ENCODE measurements at regions not wholly inside any gene's neighbourhood (a gene's known extent, or its start where the extent isn't known, plus 50 kb on each side); places are given as distances from the start of the nearest gene placed in this dataset.

DNA sequence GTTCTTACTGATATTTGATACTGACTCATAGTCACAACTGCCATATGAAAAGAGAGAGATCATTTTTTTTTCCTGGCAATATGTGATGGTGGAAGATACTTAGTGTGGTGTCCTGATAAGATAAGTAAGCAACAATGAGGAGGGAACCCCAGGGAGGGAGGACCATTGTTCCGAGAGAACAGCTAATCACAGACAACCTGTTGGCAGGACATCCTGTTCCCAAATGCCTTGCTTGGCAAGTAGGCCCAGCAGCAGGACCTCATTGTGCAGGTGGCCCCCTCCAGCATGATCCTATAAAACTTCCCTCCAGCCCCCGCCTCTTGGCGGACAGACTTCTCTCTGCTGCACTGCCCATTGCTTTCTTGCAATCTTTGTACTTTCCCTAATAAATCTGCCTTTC is 329.4 kb upstream of the CHRM3 start:
- no peak overlapping the region for H3K27ac ChIP-seq (ENCODE audit: low read length)
- H3K27me3 ChIP-seq (ENCODE audit: insufficient read depth, low read depth, low read length), result no peaks in the 10 kb centered on the region
- TF ChIP-seq POLR2AphosphoS5 (IDR thresholded peaks at IDR 0.05), result no peak
- no peak for TF ChIP-seq EP300 (conservative IDR thresholded peaks at IDR 0.05; ENCODE audit: poor library complexity, severe bottlenecking)
- TF ChIP-seq EZH2 (IDR thresholded peaks at IDR 0.05; ENCODE audit: borderline replicate concordance, insufficient read depth, low read length, poor library complexity, severe bottlenecking), result no peak
- TF ChIP-seq, protein P1, sequence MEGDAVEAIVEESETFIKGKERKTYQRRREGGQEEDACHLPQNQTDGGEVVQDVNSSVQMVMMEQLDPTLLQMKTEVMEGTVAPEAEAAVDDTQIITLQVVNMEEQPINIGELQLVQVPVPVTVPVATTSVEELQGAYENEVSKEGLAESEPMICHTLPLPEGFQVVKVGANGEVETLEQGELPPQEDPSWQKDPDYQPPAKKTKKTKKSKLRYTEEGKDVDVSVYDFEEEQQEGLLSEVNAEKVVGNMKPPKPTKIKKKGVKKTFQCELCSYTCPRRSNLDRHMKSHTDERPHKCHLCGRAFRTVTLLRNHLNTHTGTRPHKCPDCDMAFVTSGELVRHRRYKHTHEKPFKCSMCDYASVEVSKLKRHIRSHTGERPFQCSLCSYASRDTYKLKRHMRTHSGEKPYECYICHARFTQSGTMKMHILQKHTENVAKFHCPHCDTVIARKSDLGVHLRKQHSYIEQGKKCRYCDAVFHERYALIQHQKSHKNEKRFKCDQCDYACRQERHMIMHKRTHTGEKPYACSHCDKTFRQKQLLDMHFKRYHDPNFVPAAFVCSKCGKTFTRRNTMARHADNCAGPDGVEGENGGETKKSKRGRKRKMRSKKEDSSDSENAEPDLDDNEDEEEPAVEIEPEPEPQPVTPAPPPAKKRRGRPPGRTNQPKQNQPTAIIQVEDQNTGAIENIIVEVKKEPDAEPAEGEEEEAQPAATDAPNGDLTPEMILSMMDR (IDR thresholded peaks at IDR 0.05; ENCODE audit: poor library complexity, severe bottlenecking), result no peak
- TF ChIP-seq, protein P2, sequence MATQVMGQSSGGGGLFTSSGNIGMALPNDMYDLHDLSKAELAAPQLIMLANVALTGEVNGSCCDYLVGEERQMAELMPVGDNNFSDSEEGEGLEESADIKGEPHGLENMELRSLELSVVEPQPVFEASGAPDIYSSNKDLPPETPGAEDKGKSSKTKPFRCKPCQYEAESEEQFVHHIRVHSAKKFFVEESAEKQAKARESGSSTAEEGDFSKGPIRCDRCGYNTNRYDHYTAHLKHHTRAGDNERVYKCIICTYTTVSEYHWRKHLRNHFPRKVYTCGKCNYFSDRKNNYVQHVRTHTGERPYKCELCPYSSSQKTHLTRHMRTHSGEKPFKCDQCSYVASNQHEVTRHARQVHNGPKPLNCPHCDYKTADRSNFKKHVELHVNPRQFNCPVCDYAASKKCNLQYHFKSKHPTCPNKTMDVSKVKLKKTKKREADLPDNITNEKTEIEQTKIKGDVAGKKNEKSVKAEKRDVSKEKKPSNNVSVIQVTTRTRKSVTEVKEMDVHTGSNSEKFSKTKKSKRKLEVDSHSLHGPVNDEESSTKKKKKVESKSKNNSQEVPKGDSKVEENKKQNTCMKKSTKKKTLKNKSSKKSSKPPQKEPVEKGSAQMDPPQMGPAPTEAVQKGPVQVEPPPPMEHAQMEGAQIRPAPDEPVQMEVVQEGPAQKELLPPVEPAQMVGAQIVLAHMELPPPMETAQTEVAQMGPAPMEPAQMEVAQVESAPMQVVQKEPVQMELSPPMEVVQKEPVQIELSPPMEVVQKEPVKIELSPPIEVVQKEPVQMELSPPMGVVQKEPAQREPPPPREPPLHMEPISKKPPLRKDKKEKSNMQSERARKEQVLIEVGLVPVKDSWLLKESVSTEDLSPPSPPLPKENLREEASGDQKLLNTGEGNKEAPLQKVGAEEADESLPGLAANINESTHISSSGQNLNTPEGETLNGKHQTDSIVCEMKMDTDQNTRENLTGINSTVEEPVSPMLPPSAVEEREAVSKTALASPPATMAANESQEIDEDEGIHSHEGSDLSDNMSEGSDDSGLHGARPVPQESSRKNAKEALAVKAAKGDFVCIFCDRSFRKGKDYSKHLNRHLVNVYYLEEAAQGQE (IDR thresholded peaks at IDR 0.05; ENCODE audit: borderline replicate concordance), result no peak
- TF ChIP-seq TAF1 (IDR thresholded peaks at IDR 0.05; ENCODE audit: low read depth), result no peak
- TF ChIP-seq SMC3 (conservative IDR thresholded peaks at IDR 0.05; ENCODE audit: poor library complexity), result no peak
- TF ChIP-seq MXI1 (conservative IDR thresholded peaks at IDR 0.05; ENCODE audit: poor library complexity, severe bottlenecking), result no peak
- no peak for TF ChIP-seq RAD21 (conservative IDR thresholded peaks at IDR 0.05)

DNA sequence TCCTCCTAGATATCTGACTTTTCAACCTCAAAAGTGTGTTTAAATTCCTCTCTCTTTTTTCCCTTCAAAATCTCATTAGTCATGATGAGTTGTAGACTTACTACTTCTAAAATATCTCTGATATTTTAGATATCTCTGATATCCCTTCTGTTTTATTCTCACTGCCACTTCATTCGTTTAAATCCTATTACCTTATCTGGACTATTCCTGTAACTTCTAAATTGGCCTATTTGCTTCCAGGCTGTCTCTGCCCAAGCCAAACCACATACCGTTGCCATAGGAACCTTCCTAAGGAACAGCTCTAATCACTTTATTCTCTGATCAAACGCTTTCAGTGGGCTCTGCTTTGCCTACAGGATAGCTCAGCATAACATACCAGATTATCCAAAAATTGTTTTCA is 333.1 kb upstream of the CHRM3 start:
- Histone ChIP-seq H3K27ac (ENCODE audit: low read length) (no peak overlapping the region), H3K27me3 (ENCODE audit: insufficient read depth, low read depth, low read length) (no peaks in the 10 kb centered on the region), H4K20me1 (ENCODE audit: insufficient read depth) (no peaks in the 10 kb centered on the region), H3K9me2 (ENCODE audit: insufficient read depth, low read length) (no peaks in the 10 kb centered on the region), H3K9me3 (ENCODE audit: low read length) (no peaks in the 10 kb centered on the region), H3F3A (ENCODE audit: insufficient read depth, low read length, poor library complexity, severe bottlenecking) (no peaks in the 10 kb centered on the region), H3K36me3 (ENCODE audit: insufficient read depth, low read length) (no peaks in the 10 kb centered on the region), H3K4me2 (ENCODE audit: low read length) (no peak overlapping the region), H2AFZ (ENCODE audit: low read depth, low read length) (no peak overlapping the region), H3K9ac (ENCODE audit: low read length) (no peak overlapping the region), H3K4me3 (ENCODE audit: low read length) (no peak overlapping the region), H3K79me2 (replicated peaks; ENCODE audit: insufficient read depth, low read length) (no peaks in the 10 kb centered on the region)
- TF ChIP-seq SMC3 (conservative IDR thresholded peaks at IDR 0.05; ENCODE audit: poor library complexity) (peak; percentile 9), POLR2AphosphoS5 (IDR thresholded peaks at IDR 0.05) (no peak)

More for the DNA sequence above, 329.4 kb upstream of the CHRM3 start:
- Histone ChIP-seq H3K9ac (ENCODE audit: low read length) (no peak overlapping the region), H4K20me1 (ENCODE audit: insufficient read depth) (no peaks in the 10 kb centered on the region), H3K36me3 (ENCODE audit: insufficient read depth, low read length) (no peaks in the 10 kb centered on the region), H3K9me3 (ENCODE audit: low read length) (no peaks in the 10 kb centered on the region), H3K4me2 (ENCODE audit: low read length) (no peak overlapping the region), H3K4me3 (ENCODE audit: low read length) (no peak overlapping the region), H3K79me2 (replicated peaks; ENCODE audit: insufficient read depth, low read length) (no peaks in the 10 kb centered on the region), H2AFZ (ENCODE audit: low read depth, low read length) (no peak overlapping the region), H3F3A (ENCODE audit: insufficient read depth, low read length, poor library complexity, severe bottlenecking) (no peaks in the 10 kb centered on the region), H3K9me2 (ENCODE audit: insufficient read depth, low read length) (no peaks in the 10 kb centered on the region)

DNA sequence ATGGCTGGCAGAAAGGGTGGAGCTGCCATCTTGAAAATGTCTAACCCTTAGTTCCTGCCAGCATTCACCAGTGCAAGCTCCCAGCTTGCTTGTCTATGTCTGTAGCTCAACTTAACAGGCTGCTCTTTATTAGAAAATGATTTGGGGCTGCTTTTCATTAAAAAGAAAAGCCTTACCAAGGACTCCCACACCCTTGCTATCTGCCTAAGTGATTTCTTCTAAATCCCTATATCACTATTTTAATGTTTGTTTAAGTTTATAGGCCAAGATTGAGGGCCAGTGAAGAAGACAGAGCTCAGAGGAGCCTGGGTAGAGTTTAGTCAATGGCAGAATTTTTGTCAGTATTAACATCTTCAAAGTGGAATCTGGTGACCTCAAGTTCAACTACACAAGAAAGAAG is 336.8 kb upstream of the CHRM3 start:
- no peaks in the 10 kb centered on the region for H3K79me2 ChIP-seq (replicated peaks; ENCODE audit: insufficient read depth, low read length)
- TF ChIP-seq EZH2 (IDR thresholded peaks at IDR 0.05; ENCODE audit: borderline replicate concordance, insufficient read depth, low read length, poor library complexity, severe bottlenecking) (no peak), POLR2AphosphoS5 (IDR thresholded peaks at IDR 0.05) (no peak), TAF1 (IDR thresholded peaks at IDR 0.05; ENCODE audit: low read depth) (no peak), SMC3 (conservative IDR thresholded peaks at IDR 0.05; ENCODE audit: poor library complexity) (no peak), RAD21 (conservative IDR thresholded peaks at IDR 0.05) (no peak), MXI1 (conservative IDR thresholded peaks at IDR 0.05; ENCODE audit: poor library complexity, severe bottlenecking) (no peak), EP300 (conservative IDR thresholded peaks at IDR 0.05; ENCODE audit: poor library complexity, severe bottlenecking) (no peak)
- TF ChIP-seq, protein P2 (IDR thresholded peaks at IDR 0.05; ENCODE audit: borderline replicate concordance), result no peak
- TF ChIP-seq, protein P1 (IDR thresholded peaks at IDR 0.05; ENCODE audit: poor library complexity, severe bottlenecking), result no peak
- no peaks in the 10 kb centered on the region for H3K27me3 ChIP-seq (ENCODE audit: insufficient read depth, low read depth, low read length)
- H3K4me2 ChIP-seq (ENCODE audit: low read length), result no peak overlapping the region
- H2AFZ ChIP-seq (ENCODE audit: low read depth, low read length), result no peak overlapping the region
- H3K4me3 ChIP-seq (ENCODE audit: low read length), result no peak overlapping the region
- H3K9me2 ChIP-seq (ENCODE audit: insufficient read depth, low read length), result no peaks in the 10 kb centered on the region
- no peaks in the 10 kb centered on the region for H3F3A ChIP-seq (ENCODE audit: insufficient read depth, low read length, poor library complexity, severe bottlenecking)
- no peak overlapping the region for H3K27ac ChIP-seq (ENCODE audit: low read length)
- H3K36me3 ChIP-seq (ENCODE audit: insufficient read depth, low read length), result no peaks in the 10 kb centered on the region
- H3K9me3 ChIP-seq (ENCODE audit: low read length), result no peaks in the 10 kb centered on the region
- H4K20me1 ChIP-seq (ENCODE audit: insufficient read depth), result no peaks in the 10 kb centered on the region
- H3K9ac ChIP-seq (ENCODE audit: low read length), result no peak overlapping the region

All from neural cell (in vitro differentiated cells).